ENCODE measurements at regions not wholly inside any gene's neighbourhood (a gene's known extent, or its start where the extent isn't known, plus 50 kb on each side); places are given as distances from the start of the nearest gene placed in this dataset.
"Not testable (repeated sequence)": the region's sequence is repeated elsewhere in the genome, so short reads cannot be mapped to it uniquely, and the experiment has no call there.

DNA sequence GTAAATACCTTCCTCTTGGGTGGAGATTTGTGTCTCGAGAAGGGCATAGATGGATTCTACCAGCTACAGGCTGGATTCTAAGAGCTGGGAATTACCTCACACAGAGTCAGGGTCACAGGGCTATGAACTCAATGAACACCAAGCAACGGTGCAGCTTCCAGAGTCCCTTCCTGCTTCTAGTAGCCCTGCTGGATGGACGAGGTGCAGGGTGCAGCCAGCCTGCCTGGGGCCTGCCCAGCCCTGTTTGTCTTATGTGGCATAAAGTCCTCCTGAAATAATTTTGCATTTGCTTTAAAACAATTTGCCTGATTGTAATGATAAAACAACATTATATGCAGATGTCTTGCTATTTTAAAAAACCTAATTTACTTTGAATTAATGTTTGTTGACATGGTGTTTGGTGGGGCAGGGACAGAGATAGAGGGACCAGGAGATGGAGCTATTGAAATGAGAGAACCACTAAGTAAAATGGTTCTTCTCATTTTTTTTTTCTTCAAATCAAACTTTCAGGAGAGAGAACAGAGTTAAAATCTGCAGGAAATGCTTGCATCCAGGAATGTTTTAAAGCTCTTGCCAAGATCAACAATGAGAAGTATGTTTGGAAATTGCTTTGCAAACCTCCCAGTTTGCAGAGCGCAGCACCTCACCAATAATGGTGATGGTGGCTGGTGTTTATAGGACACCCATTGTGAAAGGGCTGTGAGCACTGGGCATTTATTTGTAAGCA lies 305.4 kb upstream of the PODXL start:
- DNase-seq (ENCODE audit: low spot score): no peak

DNA sequence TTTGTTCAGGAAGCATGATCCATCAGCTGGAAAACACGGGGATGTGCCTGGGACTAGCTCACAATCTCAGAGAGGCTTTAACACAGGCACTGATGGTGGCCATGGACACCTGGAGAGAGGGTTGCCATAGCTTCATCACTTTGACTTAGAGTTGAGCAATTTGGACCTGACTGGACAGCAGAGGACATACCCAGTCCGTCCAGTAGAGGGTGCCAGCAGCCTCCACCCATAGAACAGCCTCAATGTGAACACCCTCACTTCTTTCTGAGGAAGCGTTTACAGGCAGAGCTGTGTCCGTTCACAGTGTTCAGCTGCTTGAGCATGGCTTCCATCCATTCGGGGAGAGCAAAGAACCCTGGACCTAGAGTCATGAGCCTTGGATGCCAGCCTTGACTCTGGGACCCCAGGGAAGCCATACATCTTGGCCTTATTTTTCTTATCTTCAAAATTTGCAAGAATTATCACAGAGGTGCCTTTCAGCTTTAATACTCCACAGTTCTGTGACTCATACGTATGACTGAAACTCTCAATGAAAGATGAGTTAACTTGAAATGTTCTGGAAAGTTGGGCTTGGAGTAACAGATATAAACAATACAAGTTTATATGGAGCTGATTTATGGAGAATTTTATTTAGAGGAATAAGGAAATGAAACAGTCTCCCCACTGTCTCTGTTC lies 302.9 kb upstream of the PODXL start:
- DNase-seq (ENCODE audit: low spot score): peak; percentile 74

DNA sequence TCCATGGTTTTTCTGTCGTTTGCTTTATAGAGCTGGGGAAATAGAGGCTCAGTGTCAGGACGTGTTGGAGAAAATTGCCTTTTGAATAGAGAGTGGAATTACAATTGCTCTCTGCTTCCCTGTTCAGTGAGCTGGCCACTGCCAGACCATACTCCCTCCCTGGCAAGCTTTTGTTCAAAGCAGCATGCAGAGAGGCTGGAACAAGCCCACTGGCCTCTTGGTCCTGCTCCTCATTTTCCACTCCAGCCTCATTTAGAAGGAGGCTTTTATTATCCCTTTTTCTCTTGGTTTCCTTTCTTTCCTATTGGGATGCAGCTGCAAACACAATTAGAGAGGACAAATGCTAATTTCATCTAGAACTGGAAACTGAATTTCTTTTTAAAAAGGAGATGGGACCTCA lies 302.2 kb upstream of the PODXL start:
- no peak for DNase-seq (ENCODE audit: low spot score)

DNA sequence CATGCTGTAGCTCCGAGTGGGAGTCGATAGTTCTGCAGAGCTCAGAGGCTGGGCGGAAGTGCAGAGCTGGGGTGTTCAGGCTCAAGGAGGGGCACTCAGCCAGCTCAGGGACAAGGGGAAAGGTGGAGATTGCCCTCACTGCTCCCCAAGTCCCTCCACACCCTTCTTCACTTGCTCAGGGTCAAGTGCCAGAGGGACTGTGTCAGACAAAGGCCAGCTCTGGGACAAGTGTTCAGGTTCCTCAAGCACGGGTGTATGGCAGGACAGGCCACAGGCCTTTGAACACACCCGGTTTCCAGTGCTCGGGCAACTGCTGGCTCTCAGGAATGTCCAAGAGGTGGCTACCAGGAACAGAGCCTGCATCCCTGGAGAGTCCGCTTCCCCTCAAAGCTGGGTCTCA lies 293.0 kb upstream of the PODXL start:
- no peak for DNase-seq (ENCODE audit: low spot score)

DNA sequence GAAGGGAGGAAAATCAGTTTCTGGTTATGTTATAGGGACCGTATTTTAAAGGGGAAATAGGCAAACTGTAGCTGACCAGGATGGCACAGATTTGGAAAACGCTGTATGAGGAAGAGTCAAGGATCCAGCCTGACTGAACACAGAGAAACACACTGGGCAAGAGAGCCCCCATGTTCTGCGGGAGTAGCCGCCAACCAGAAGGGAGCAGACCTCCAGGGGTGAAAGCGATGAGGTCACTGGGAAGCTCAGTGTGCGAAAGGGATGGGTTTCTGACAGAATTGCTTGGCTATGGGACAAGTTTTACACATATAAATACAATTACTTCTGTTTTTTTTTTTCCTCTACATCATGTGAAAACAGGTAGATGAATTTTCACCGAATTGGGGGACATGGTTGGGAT lies 291.6 kb upstream of the PODXL start:
- DNase-seq (ENCODE audit: low spot score): no peak

DNA sequence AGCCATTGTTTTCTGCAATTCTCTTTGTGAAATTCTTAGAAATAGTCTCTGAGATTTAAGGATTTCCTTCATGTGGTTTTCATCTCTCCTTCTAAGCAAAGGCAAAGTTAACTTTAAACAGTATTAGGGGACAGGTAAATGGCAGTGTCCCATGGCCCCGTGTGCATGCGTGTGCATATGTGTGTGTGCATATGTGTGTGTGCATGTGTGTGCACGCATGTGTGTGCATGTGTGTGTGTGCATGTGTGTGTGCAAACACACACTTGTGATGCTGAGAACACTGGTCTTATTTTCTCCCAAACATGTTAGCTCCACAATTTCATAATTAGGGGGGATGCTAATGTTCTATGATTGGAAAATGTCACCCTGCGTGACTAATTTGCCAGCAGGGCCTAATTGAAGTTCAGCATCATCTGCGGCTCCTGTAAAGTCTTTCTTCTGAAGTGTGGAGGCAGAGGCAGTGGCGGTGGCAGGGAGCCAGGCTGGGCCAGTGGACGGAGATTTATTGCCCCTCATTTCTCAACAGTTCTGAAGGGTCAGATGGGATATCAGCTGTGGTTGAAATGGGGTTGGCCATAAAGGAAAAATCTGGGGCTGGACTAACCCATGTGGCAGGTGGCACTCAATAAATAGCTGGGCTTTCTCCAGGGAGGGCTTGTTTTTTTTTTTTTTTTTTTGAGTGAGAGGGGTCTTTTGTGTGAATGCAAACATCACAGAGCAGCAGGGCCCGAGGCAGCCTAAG lies 289.3 kb upstream of the PODXL start:
- DNase-seq (ENCODE audit: low spot score): no peak

DNA sequence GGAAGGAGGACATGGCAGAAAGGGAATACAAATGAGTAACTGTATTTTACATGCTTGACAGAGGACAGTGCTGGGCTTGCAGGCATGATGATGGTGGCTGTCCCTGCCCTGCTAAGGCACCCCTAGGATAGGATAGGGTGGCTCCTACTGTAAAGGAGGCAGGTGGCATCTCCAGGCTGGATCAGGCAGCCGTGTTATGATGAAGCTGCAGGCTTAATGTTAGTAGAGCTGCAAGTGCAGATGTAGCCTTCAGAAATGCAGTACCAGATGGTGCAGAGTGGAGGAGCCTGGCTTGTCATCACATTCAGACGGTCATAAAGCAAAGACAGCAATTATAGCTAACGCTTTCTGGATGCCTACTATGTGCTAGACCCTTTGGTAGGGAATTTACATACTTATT lies 287.9 kb upstream of the PODXL start:
- DNase-seq (ENCODE audit: low spot score): no peak

DNA sequence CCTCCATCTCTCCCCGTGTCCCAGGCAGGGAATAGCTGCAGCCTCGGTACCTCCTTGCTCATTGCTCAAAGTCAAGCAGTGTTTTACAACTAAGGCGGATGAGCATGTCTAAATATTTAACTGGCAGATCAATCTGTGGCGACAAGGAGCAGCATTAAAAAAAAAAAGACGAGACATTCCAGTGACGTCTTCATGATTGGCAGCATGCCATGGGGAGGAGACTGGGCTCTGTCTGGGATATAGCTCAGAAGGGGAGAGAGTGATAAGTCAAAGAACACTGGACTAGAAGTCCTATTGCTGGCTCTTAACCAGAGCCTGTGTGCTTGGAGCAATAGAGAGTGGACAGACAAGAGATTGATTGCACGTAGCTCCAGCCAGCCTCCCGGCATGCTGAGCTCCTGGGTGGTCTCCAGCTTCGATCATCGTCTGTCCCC lies 287.5 kb upstream of the PODXL start:
- DNase-seq (ENCODE audit: low spot score): no peak

DNA sequence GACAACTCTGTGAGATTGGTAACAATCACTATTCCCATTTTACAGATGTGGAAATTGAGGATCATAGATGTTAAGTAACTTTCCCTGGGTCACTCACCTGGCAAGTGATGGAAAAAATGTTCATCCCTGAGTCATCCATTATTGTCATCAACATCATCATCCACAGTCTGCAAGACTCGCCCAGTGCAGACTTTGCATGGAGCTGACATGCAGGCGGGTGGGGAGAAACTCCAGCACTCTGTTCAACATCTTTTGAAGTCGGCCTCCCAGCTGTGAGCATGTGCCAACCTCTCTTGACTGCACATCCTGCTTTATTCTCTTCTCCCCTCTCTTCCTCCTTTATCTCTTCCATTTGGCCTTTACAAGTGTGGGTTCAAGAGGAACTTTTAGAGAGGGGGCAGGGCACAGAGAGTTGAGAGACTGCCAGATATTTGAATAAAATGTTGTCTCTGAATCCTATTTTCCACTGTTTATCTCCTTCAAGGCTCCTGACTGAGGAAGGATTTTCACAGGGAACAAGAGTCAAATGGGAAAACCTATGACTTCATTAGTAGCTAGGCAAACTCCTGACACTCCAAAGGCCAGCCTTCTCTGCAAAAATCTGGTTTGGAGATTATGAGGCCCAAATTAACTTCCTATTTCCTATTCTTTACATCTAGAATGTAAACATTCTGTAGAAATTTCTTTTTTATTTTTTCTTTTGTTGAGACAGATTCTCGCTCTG lies 283.7 kb upstream of the PODXL start:
- no peak for DNase-seq (ENCODE audit: low spot score)

DNA sequence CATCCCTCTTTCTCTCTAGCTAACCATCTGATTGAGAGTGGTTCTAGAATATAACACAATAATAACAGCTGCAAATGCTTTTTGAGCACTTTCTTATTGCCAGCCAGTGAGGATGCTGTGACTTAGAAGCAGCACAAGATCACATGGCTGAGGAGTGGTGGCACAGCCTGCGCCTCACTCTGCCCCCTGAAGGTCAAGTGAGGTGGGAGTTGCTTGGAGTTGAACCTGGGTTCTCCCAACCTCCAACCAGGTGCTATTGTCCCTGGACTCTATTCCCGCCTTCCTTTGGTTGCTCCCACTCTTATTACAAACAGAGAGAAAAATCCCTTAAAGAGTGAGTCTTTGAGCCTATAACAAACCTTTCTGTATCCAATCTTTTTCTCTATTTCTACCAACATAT lies 280.3 kb upstream of the PODXL start:
- DNase-seq (ENCODE audit: low spot score): no peak

DNA sequence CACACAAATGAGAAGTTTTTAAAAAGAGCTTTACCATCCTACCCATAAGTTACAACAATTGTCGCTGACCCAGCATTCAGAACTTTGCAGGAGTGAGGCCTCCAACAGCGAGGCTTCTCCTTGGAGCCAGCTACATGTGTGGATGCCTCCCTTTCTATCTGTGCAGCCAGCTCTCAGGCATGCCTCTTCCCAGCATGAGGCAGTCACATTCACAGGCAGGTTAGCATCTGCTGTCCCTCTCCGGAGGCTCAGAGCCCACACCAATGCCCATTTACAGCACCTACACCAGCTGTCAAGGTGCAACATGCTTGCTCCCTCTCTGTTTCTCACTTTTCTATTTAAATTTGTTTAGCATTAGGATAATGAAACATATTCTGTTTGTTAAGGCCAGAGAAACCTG lies 278.7 kb upstream of the PODXL start:
- DNase-seq (ENCODE audit: low spot score): no peak

DNA sequence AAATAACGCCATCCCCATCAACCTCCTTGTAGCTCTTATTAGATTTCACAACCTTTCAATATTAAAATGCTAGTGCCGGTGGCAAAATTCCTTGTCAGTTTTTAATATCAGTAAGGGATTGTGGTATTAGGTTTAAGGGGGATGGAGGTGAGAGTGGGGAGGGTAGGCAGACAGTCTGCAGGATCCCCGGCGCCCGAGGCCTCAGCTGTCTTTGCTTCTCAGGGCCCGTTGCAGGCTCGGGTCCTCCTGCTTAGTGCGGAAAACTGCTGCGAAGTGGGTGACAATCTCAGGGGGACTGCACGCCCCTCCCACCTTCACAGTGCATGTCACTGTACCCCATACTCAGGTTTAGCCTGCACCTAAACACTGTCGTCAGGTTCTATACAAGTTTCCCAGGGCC lies 274.3 kb upstream of the PODXL start:
- no peak for DNase-seq (ENCODE audit: low spot score)

DNA sequence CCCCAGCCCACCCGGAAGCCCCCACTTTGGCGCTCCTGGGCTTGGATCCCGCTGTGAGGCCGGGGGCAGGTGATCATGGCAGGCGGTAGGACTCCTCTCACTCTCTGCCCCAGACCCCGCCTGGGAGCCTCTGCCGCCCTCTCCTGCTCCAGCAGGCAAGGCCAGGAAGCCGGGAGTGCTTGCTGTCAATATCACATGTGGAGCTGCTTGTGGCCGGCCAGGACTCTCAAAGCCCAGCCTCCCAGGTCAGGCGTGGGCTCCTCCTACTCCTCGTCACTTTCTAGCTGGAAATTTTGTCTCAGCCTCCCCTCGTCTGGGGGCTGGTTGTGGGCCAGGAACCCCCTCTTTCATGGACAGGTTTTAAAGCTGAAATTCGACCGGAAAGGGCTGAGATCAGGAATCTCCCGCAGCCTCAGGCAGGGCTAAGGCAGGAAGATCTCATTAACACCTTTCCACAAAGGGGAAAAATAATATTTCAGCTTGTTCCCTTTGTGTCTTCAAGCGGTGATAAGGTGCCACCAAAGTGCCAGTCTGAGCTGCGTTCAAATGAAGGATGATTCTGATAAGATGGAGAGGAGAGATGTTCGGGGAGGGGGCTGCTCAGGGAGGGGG lies 273.6 kb upstream of the PODXL start:
- peak; percentile 14 for DNase-seq (ENCODE audit: low spot score)

DNA sequence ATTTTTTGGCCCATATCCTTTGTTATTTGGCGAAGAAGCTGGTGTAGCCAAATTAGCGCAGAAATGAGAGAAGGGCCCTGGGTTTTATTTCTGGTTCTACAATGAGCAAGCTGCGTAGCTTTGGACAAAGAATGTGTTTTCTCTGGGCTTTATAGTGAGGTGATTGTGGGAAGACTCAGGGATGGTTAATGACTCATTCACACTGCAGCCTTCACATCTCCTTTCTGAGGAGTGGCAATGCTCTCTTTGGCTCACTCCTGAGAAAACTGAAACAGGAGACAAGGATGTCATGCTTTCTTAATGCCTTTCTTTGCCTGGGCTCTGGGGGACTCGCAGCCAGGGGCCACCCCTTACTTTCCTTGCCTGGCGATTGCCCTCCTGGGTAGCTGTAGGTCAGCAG lies 271.0 kb upstream of the PODXL start:
- no peak for DNase-seq (ENCODE audit: low spot score)

DNA sequence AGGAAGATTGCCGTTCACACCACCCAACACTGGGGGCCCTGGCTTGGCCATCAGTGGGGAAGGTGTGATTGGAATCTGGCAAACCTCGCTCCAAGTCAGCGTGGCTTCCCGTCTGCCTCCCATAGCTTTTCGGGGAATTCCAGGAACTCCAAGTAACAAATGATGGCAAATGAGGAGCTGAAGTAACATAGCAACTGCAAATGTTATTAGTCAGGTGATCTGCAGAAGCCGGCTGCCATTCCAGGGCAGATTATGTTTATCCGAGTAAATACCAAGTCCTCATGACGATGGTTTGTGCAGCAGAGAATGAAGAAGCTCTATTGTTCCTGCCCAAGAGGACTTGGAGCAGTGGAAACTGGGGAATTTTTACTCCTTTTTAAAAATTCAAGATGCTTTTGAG lies 270.5 kb upstream of the PODXL start:
- DNase-seq (ENCODE audit: low spot score): peak; percentile 14

DNA sequence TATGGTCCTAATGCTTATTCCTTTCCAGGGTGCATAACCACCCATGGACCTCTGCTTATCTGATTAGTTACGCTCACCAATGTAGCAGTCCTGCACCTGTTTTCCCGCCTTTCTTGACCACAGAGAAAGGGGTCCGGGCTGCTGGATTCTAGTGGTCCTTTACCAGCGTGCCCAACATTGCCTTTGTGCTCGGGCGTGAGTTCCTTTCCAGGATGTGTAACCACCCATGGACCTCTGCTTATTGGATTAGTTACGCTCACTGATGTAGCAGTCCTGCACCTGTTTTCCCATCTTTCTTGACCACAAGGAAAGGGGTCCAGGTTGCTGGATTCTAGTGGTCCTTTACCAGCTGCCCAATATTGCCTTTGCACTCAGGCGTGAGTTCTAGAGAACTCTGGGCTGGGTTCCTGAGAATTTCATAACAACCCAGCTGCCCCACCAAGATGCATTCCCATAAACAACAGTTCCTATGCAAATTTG lies 267.6 kb upstream of the PODXL start:
- DNase-seq (ENCODE audit: low spot score): not testable (repeated sequence)

DNA sequence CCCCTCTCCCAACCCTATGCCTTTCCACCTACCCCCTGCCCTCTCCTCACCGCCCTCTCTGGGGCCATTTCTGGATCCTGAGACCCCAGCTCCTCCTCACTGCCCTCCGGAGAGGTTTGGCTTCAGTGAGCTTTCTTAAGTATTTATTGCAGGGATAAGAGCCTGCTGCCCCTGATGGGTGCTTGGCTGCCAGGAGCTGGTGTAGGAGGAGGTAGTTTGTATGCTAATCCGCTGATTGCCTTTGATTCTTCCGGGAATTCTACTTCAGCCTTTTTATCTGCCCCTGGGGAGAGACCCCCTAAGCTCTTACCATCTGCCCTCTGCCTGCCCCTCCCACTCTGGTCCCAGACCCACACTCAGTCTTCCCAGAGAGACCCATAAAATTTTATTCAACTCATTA lies 263.5 kb upstream of the PODXL start:
- no peak for DNase-seq (ENCODE audit: low spot score)

DNA sequence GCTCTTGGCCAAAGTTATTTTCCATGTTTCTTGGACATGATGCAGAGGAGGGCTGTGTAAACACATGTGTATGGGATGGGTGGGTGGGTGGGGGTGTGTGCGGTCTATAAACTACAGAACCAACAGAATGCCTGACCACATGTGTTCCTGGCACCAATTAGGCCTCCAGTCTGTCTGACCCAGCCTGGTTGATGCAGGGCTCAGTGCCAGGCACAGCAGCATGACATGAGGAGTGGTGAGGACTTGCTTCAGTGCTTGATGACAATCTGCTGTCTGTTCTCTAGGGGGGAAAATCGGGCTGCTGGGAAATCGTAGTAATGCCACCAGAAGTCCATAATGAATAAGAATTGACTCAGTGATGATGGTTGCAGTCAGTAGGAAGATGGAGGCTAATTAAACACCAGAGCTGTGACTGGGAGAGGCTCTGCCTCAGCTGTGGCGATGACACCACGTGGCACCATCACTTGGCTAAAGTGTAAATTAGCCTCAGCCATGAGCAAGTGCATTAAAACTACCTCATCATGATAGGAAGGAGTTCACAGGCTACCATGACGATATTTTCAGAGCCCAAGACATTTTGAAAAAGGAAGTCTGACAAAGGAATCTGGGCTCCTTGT lies 260.1 kb upstream of the PODXL start:
- DNase-seq (ENCODE audit: low spot score): no peak

DNA sequence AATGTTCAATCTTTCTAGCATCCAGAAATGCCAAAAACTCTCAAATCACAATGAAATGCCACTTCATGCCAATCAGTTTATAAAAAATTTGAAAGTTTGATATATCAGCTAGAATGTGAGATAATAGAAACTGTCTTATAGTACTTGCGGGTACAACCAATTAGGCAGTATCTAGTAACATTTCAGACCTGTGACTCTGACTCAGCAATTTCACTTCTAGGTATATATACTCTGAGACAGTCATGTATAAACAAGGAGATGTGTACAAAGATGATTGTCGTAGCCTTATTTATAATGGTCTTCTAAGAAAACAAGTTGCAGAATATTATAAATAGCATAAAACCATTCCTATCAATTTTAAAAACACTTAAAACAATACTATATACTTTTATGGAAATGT lies 252.3 kb upstream of the PODXL start:
- DNase-seq (ENCODE audit: low spot score): no peak

DNA sequence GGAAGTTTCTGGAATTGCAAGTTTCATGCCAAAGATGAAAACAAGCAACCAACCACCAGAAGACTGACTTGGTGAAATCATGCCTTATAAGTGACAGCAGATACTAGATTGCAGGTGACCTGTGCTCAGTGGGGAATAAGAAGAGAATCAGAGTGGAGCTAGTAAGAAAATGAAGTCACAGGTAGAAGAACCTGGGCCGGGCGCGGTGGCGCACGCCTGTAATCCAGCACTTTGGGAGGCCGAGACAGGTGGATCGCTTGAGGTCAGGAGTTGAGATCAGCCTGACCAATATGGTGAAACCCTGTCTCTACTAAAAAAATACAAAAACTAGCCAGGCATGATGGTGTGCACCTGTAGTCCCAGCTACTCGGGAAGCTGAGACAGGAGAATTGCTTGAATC lies 251.7 kb upstream of the PODXL start:
- DNase-seq (ENCODE audit: low spot score): not testable (repeated sequence)

DNA sequence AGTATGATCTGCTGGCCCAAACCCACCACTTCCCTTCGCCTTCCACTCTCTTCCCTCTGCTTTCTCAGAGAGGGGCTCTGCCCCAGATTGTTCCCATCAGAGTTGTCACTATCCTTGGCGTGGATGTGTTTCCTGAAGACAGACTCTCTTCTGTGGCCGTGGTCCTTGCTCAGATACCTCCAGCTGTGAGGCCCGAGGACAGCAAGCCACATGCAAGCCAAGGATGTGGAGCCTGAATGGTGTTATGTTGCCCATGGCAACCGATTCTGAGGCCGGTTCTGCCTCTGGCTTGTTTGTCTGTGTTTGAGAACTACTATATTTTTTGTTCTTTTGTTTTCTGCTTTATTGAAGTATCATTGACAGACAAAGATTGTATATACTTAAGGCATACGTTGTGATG lies 247.4 kb upstream of the PODXL start:
- DNase-seq (ENCODE audit: low spot score): no peak
